HG03095 (cell line): ENCODE measurements at regions not wholly inside any gene's neighbourhood (a gene's known extent, or its start where the extent isn't known, plus 50 kb on each side); places are given as distances from the start of the nearest gene placed in this dataset.
A peak's percentile ranks its signal among the peaks of the same experiment; 100 is the strongest.
"Not testable (repeated sequence)": the region's sequence is repeated elsewhere in the genome, so short reads cannot be mapped to it uniquely, and the experiment has no call there.

Source experiments
- ATAC-seq: cut with Tn5 transposase; IDR thresholded peaks from one replicate; pipeline ENCODE4 v1.9.1; 2021; ENCODE audit warnings: moderate library complexity; ENCODE audit not compliant: unreplicated experiment

DNA sequence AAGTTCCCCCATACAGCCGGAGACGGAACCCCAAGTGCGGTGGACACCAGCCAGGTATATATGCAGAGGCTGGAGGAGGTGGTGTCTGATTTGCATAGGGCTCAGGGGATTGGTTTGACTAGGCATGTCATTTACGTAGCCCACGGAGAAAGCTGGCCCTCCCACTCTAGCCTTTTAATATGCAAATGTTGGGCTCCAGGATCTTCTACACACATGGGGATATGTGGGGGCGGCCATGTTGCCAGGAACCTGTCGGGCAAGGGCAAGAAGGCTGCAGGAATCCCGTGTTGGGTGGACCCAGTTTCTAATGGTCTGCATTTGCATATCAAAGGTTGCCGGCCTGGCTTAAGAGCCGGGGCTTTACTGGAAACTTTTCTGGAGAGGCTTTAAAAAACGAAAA is 57.4 kb downstream of the FTHL17 start:
- not testable (repeated sequence) for ATAC-seq

DNA sequence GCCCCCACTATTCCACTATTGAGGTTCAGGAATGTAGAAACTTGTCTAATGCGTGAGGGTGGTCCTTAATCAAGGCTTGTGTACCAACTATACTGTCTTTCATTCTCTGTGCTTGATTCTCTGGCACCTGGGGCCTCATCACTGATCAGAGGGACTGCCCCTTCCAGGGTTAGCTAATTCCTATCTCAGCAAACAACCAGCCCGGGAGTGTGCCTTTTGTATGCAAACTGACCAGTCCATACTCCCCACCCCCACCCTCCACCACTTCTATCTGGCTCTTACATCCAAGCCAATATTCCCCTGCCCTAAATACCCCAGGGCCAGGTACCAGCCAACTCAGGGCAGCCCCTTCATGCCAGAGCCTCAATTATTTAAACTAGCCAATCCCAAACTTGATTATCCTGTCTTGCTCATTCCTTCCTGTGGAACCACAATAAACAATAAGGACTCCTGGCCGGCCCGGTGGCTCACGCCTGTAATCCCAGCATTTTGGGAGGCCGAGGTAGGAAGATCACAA is 59.3 kb downstream of the FTHL17 start:
- ATAC-seq, result no peak

GRCh38 chrX:31007321-31007720 is 64.5 kb downstream of the FTHL17 start:
- no peak for ATAC-seq

DNA sequence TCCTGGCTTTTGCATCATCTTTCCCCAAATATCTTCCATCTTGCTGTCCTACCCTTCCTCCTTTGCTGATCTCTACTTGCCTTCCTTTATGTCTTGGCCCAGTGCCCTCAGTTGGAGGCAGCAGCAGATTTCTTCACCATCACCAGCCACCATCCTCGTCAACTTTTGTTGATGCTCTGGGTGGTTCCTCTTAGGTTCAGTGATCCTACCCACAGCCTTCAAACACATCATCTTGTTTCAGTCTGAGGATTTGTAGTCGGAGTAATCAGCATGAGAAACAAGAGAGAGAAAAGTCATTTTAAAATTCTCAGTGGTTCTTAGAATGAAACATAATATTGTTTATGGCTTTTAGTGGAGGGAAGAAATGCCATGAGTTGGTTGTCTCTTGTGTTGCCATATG is 65.8 kb downstream of the FTHL17 start:
- no peak for ATAC-seq

DNA sequence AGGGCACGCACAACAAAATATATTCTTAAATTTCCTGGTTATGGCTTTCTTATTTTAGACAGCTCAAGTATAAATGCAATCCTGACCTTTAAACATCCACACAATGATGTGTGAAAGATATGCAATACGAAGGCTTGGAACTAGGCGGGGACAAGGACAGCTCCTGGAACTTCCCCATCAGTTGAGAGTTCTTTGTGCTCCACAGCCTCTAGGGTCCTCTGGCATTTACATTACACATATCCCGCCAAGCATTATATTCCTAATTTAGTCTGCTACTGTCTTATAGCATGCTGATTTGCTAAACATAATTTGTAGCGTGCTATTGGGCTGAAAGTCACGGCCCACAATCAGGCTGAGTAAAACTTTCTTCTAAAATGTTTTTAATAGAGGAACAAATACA is 74.4 kb downstream of the FTHL17 start:
- ATAC-seq, result no peak

DNA sequence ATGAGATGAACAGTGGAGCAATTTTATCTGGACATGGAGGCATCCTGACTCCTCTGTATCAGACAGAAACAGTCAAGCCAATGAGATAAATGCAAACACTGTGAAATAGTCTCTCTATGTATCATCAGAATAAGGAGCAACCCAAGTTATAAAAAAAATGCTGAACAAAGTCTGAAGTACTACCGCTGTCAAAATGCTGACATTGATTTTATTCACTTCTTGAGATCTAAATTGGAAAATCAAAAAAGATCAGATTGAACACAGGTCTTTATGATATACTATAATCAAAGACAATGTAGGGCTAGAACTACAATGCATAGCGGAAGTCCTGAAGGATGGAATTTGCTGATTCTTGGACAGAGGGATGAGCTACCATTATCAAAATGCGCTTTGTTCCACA is 76.1 kb downstream of the FTHL17 start:
- no peak for ATAC-seq

- ATAC-seq, result no peak
Observed at GRCh38 chrX:30995060-30995700, 76.7 kb downstream of the FTHL17 start.

DNA sequence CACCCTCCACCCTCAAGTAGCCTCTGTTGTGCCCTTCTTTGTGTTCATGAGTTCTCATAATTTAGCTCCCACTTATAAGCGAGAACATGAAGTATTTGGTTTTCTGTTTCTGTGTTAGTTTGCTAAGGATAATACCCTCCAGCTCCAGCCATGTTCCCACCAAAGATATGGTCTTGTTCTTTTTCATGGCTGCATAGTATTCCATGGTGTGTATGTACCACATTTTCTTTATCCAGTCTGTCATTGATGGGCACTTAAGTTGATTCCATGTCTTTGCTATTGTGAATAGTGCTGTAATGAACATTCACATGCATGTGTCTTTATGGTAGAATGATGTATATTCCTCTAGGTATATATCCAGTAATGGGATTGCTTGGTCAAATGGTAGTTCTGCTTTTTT is 77.8 kb downstream of the FTHL17 start:
- ATAC-seq, result not testable (repeated sequence)

DNA sequence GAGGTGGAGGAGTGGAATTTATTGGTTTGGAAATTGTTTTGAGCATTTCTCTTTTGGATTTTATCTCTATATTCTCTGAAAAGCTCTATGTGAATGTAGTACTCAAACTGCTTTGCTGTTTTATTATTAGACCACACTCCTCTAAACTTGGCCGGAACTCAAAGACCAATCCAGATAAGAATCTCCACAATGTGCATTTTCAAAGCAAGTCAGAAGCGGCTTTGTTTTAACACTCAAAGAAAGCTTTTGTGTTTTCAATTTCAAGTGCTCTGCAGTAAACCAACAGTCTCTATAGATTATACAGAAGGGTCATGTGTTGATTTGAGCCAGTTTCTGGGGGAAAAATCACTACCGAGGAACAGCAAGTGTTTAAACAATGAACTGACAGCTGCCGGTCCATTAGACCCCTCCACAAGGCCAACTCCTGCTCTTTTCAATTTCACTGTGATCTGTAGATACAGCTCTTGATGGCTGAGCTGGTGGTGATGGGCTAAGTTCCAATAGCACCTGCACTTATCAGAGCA is 79.4 kb downstream of the FTHL17 start:
- no peak for ATAC-seq

DNA sequence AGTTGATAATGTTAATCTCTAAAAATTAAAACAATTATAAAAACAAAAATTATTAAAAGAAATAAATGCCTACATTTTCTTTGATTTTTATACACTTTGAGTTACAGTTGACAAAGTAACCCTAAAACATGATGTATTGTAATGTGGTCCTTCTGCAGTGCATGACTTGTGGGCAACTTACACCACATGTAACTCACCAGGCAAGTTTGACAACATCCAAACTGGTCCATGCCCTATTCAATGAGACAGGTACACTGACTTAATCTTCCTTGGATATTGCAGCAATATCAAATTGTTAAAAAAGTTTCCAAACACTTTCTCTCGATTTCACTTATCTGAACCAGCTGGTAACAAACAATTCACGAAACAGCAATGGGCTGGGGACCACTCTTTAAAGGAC is 81.5 kb downstream of the FTHL17 start:
- no peak for ATAC-seq

DNA sequence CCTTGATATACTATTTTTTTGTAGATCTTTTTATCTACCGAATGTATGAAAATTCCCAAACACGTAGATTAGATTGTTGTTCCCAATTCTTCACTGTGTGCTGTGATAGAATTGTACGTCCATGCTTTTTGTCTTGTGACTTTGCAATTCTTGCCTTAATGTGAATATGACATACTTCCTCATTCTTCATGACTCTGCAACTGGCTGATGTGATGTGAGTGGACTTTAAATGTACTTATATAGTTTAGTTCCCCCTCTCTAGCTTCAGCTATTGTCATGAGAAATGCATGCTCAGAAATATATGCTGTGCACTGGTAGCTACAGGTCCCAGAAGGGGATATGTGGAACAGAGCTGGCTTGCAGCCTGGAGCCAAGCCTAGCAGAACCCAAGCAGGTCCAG is 89.4 kb downstream of the FTHL17 start:
- no peak for ATAC-seq

DNA sequence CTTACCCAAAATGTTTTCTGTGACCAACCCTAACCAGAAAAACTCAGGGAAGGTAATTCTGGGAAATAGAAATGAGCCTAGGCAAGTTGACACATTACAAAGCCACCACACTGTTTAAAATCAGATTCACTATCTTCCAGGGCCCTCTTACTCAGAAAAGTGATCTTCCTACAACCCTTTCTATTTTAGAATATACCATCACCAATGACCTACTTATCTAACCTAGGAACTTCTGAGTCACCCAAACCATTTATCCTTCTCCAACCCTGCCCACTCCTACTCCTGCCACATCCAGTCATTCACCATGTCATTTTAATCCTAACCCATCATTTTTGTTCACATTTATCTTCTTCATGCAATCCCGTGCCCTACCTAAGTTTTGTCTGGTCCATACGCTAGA is 89.9 kb downstream of the FTHL17 start:
- no peak for ATAC-seq

DNA sequence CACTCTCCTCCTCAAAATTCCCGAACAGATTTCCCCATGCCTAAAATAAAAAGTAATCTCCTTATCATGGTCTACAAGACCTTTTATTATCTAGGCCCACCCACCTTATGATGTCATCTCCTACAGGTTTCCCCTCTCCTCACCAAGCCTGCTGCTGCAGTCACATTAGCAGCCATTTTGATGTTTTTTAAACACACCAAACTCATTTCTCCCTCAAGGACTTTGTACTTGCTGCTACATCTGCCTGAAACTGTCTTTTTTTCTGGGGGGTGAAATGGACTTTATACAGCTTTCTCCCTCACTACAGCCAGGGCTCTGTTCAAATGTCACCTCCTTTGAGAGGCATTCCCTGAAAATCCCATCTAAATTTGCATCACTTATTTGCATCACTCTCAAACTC is 90.2 kb upstream of the TAB3 start:
- ATAC-seq, result no peak

DNA sequence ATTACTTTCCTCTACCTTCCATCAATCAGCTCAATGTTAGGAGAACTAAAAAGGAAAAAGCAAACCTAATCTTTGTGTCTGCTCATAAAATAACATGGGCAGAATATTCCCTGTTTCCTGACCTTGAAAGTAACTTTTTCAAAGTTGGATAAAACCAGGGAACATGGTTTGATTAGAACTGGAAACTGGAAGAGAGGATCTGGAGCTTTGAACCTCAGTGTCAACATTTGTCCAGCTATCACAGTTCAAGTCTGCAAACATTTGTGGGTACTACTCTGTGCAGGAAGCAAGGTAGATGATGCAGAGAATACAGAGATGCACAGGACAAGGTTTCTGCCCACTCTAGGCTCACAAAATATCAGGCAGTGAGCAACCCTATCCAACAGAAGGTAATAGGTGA is 86.4 kb upstream of the TAB3 start:
- no peak for ATAC-seq

GRCh38 chrX:30973784-30974427 is 84.9 kb upstream of the TAB3 start:
- ATAC-seq, result no peak

- ATAC-seq, result peak; percentile 95
Observed at GRCh38 chrX:30971774-30972603, 82.9 kb upstream of the TAB3 start.

DNA sequence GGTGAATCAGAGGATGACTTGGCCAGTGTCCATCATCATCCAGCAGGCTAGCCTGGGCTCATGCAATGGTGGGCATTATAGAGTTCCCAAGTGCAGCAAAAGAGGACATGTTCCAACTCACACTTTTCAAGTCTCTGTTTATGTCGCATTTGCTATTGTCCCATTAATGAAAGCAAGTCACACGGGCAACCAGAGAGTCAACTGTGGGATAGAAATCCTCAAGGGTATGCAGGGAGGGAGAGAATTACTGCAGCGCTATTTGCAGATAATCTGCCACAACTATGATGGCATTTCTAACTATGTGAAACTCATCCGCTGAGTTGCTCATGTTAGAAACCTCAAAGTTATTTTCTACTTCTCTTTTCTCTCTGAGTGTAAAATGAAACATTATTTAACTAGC is 78.5 kb upstream of the TAB3 start:
- no peak for ATAC-seq

GRCh38 chrX:30965767-30966166 is 76.7 kb upstream of the TAB3 start:
- no peak for ATAC-seq

DNA sequence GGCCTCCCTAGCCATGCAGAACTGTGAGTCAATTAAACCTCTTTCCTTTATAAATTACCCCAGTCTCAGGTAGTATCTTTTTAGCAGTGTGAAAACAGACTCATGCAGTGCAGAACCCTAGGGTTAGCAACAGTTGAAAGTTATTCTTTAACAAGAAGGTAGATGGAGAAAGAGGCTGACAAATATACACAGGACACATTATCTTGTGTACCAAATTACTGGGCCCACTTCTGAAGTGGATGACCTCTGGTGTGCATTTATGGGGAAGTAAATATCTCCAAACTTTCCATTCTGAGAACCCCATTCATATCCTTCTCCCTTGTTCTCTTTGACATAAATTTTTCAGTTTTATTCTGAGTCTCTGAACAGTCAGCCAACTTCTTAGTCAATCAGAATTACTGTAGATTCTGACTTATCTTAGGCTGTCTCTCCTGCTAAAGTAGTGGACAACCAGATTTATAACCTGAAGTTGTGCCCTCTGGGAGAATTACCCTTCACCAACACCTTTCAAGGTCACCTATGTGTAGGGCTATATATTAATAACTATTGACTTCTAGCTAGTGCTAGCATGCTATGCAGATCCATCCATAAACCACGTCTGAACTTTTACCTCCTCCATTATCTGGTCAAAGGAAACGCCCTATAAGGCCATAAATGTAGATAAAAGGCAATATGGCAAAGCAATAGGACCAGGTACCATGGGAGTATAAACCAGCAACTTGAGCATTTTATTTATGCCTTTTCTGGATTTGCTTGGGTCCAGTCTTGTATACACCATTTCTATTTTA is 72.5 kb upstream of the TAB3 start:
- no peak for ATAC-seq

DNA sequence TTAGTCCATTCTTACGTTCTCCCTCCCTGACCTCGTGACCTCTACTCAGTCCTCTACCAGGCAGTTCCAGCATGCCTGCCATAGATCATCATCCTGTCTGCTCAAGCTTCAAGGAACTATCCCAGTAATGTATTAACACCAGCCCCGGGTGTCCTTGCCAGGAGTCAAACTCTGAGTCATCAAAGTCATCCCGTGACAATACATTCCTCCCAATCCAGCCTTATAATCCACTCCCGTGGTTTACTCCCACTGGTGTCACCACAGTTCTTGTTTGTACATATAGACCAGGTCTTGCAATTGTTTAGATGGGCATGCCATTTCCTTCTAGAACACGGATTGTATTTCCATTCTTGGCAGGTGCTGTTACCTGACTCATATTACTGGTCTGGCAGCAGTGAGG is 68.7 kb upstream of the TAB3 start:
- ATAC-seq, result no peak

GRCh38 chrX:30955687-30956086 is 66.6 kb upstream of the TAB3 start:
- no peak for ATAC-seq
